GM13977 (cell line): ENCODE measurements at regions not wholly inside any gene's neighbourhood (a gene's known extent, or its start where the extent isn't known, plus 50 kb on each side); places are given as distances from the start of the nearest gene placed in this dataset.

ENCODE experiments used
- DNase-seq: peaks from one replicate; pipeline ENCODE4 v3.0.0; 2012; ENCODE audit warnings: low spot score
- CTCF ChIP-seq: IDR thresholded peaks from 2 replicates; pipeline ENCODE4 v1.5.1; 2012; ENCODE audit warnings: mild to moderate bottlenecking, control low read depth; ENCODE audit not compliant: insufficient read depth; ENCODE audit errors: extremely low read depth, missing control alignments
- in situ Hi-C: fragments of 300-500 bp; cut with MboI; formaldehyde crosslinking; loops from one replicate; pipeline ENCODE4 v1.12.0; 2022; ENCODE audit warnings: low sequenced_read_pairs, low pct_unique_long_range_greater_than_20kb, mixed read lengths, inconsistent platforms; ENCODE audit not compliant: unreplicated experiment

GRCh38 chr12:113757221-113758002, 208.7 kb downstream of the RBM19 start:
- in situ Hi-C loops = no loop called here
- TF ChIP-seq CTCF = no peak
- DNase-seq = no peak

- in situ Hi-C loops = no loop called here
- TF ChIP-seq CTCF = no peak
- DNase-seq = no peak
Measured at GRCh38 chr12:113756609-113757008, 209.5 kb downstream of the RBM19 start.

GRCh38 chr12:113755098-113755497, 211.0 kb downstream of the RBM19 start:
- in situ Hi-C loops = no loop called here
- no peak for DNase-seq
- TF ChIP-seq CTCF = no peak

GRCh38 chr12:113751513-113751912, 214.6 kb downstream of the RBM19 start:
- no peak for DNase-seq
- in situ Hi-C loops = no loop called here

GRCh38 chr12:113749433-113749815, 216.7 kb downstream of the RBM19 start:
- DNase-seq = no peak
- no peak for TF ChIP-seq CTCF
- in situ Hi-C loops = no loop called here

More at GRCh38 chr12:113751513-113751912, 214.6 kb downstream of the RBM19 start:
- no peak for TF ChIP-seq CTCF

- no peak for DNase-seq
- in situ Hi-C loops = no loop called here
- no peak for TF ChIP-seq CTCF
Measured at GRCh38 chr12:113748707-113749432, 217.3 kb downstream of the RBM19 start.
